COLO668 (cell line): ENCODE measurements at regions not wholly inside any gene's neighbourhood (a gene's known extent, or its start where the extent isn't known, plus 50 kb on each side); places are given as distances from the start of the nearest gene placed in this dataset.
"Not testable (repeated sequence)": the region's sequence is repeated elsewhere in the genome, so short reads cannot be mapped to it uniquely, and the experiment has no call there.

Experiments
- DNase-seq: peaks from one replicate; lab custom pipeline; 2025; ENCODE audit not compliant: unreplicated experiment; lab: John Stamatoyannopoulos, UW

DNA sequence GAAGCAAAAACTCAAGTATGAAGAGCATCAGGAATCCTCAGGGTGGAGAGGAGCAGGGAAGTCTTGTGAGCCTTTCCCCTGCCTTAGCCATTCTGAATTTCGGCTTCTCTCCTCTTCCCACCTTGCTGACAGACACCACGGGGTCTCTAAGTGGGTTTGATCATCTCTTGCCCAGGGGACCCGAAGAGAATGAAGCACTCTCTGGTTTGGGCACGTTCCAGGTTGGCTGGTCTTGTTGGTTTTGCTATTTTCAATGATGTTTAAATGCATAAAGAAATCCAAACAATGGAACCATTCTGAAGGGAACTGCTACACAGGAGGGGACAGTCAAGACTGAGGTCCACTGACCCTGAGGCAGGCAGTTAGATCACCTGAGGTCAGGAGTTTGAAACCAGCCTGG lies 131.7 kb downstream of the PXDC1 start:
- DNase-seq, result no peak

GRCh38 chr6:3619201-3619600 lies 132.3 kb downstream of the PXDC1 start:
- no peak for DNase-seq

- DNase-seq, result no peak
Observed at GRCh38 chr6:3618642-3619041, 132.9 kb downstream of the PXDC1 start.

DNA sequence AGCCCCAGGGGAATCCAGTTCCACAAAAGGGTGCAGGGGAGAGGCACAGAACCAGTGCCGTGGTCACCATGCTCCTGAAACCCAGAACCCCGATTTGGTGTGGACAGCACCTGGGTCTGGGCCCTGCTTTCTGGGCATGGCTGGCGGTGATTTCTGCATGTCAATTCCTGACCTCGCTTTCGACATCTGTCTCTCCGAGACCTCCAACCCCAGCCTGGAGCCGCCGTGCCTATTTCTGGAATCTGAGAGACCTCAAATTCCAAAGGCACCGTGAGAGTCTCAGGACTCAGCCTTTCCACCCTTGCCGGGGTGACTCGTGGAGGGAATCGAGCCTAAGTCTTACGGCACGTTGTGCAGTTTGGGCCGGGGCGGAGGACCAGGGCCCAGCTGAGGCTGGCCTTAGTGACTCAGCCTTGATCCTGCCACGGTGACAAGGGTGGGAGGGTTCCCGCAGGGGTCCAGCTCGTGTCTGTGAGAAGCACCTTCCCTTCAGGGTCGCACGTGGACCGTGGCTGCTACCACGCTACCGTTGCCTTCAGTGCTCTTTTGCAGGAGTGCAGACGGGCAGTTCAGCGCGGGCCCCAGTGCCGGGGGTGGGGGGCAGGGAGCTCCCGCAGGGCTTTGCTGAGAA lies 133.7 kb downstream of the PXDC1 start:
- no peak for DNase-seq

DNA sequence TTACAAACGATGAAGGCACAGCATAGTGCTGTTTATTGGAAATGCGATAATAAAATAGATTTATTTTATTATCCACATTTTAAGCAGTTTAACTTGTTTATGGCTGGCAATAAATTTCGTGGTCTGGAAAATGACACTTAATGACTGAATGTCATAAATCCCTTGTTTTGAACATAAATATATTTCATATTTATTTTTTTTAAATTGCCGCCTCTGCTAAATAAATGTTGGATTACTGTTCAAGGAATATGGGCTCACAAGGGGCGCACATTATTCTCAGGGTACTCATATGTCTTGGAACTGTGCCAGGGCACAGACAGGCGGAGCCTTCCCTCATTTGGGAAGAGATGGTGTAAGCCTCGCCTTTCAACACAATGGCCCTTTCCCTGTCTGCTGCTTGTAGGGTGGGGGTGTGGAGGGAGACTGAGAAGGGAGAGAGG lies 134.3 kb downstream of the PXDC1 start:
- peak; percentile 6 for DNase-seq

GRCh38 chr6:3616565-3617176 lies 134.8 kb downstream of the PXDC1 start:
- DNase-seq, result peak; percentile 11

GRCh38 chr6:3615391-3616380 lies 135.8 kb downstream of the PXDC1 start:
- DNase-seq, result no peak

DNA sequence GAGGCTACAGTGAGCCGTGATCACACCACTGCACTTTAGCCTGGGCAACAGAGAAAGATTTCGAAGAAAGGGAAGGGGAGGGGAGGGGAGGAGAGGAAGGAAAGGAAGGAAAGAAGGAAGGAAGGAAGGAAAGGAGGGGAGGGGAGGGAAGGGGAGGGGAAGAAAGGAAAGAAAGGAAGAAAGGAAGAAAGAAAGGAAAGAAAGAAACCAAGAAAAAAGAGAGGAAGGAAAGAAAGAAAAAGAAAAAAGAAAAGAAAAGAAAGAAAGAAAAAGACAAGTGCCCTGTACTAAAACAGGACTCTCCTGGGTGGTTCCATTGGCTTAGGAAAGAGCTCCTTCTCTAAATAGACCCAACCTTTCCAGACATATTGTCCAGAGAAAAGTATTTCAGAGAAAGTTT lies 136.6 kb downstream of the PXDC1 start:
- DNase-seq, result no peak

DNA sequence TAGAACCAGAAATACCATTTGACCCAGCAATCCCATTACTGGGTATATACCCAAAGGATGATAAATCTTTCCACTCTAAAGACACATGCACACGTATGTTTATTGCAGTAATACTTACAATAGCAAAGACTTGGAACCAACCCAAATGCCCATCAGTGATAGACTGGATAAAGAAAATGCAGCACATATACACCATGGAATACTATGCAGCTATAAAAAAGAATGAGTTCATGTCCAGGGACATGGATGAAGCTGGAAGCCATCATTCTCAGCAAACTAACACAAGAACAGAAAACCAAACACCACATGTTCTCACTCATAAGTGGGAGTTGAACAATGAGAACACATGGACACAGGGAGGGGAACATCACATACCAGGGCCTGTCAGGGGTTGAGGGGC lies 137.9 kb downstream of the PXDC1 start:
- DNase-seq, result not testable (repeated sequence)

- peak; percentile 57 for DNase-seq
Observed at GRCh38 chr6:3612341-3613041, 139.0 kb downstream of the PXDC1 start.

DNA sequence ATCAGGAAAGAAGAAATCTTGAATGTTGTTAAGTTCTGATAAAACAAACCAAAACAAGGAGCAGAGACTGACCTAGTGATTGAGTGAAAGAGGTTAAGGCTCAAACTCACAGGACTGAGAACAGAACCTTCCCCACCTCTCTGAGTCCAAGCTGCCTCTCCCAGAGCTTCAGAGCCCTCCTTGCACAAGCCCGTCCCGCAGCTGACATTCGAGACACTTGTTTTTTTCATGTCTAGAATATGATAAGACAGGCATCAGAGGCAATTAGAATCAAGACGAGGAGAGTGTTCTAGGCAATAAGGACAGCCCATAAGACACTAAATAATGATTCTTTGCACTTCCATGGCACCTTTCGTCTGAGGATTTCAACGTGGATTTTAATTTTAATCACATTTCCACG lies 140.6 kb downstream of the PXDC1 start:
- DNase-seq, result no peak

- DNase-seq, result no peak
Observed at GRCh38 chr6:3610206-3610605, 141.3 kb downstream of the PXDC1 start.

DNA sequence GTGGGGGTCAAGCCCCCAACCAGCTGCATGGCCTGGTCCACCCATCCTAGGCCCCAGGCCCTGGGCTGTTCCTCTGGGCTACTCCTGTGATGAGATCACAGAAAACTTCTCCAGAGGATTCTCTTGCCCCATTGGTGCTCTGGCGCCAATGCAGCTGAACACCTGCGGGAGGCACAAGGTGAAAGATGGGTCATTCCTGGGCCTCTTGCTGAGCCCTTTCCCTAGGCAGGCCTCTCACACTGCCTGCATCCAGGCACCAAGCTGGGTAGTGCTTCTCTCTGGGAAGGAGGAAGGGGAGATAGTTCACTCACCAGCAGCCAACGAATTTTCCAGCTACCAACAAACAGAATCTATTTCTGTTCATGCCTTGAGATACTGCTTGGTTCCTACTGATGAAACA lies 142.1 kb downstream of the PXDC1 start:
- DNase-seq, result no peak

GRCh38 chr6:3608159-3608558 lies 143.4 kb downstream of the PXDC1 start:
- no peak for DNase-seq

DNA sequence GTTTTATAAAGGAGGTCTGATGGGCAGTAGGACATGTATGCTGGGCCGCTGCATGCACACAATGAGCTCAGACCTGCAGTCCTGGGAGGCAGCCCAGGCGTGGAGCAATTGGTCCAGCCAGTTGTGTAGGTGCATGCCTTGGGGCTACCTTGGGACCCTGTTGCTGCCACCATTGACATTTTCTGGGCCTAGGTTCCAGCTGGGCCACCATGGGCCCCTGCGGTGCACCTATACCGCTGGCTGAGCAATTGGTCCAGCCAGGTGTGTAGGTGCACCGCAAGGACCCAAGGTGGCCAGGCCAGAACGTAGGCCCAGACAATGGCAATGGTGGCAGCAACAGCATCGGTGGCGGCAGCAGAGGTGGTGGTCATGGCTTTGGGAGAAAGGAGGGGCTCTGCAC lies 143.9 kb downstream of the PXDC1 start:
- DNase-seq, result no peak

DNA sequence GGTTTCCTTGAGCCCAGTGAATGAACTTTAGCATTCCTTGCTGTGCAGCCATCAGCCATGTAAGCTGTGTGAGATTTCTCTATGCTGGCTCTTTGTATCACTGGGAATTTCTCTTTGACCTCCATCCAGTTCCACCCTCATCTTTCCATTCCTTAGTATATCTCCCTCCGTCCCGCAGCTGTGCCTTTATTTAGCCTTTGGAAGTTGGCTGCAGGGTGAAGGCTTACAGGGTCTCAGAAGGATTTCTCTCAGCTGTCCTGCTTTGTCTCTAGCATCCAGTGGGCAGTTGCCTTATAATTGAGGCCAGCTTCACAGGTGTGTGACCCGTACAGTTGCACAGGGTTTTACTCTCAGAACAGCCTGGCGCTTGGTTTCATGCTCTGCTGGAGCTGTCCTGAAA lies 144.3 kb downstream of the PXDC1 start:
- no peak for DNase-seq

DNA sequence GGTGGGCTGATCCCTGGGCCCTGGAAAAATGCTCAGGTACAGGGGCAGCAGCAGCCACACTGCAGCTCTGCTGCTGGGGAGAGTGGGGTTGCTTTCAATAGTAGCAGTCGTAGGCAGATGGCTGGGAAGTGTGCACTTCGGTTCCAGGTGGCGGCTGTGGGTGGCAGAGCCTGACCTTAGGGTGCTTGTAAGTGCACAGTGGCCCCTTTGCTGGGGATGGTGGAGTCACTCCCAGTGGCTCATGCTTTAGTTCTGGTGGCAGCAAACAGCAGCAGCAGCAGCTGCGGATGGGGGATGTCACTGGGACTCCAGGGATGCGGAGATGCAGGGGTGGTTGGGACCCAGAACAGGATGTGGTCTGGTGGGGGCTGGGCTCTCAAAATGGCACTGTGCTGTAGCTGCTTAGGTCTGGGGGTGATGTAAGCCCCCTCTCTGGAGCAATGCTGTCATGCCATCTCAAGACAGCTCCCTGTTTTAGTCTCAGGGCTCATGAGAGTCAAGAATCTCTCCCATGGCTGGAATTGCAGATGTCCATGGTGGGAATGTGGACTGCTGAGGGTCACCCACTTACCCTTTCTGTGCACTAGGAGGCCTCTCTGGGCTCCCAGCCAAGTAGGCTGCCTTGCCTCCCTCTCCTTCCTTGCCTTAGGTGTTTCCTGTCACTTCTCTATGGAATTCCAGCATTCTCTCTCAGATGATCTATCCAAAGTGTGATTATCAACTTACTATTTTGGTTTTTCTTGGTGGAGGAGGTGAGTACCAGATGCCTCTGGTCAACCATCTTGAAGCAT lies 146.7 kb upstream of the SLC22A23 start:
- DNase-seq, result no peak

DNA sequence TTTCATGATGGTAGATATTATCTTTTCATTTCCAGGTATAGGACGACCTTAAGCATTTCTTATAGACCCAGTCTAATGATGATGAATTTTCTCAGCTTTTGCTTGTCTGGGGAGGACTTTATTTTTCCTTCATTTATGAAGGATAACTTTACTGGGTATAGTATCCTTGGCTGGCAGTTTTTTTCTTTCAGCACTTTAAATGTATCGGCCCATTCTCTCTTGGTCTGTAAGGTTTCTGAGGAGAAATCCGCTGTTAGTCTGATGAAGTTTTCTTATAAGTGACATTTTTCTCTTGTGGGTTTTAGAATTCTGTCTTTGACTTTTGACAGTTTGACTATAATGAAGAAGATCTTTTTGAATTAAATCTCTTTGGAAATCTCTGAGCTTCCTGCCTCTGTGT lies 144.7 kb upstream of the SLC22A23 start:
- no peak for DNase-seq

DNA sequence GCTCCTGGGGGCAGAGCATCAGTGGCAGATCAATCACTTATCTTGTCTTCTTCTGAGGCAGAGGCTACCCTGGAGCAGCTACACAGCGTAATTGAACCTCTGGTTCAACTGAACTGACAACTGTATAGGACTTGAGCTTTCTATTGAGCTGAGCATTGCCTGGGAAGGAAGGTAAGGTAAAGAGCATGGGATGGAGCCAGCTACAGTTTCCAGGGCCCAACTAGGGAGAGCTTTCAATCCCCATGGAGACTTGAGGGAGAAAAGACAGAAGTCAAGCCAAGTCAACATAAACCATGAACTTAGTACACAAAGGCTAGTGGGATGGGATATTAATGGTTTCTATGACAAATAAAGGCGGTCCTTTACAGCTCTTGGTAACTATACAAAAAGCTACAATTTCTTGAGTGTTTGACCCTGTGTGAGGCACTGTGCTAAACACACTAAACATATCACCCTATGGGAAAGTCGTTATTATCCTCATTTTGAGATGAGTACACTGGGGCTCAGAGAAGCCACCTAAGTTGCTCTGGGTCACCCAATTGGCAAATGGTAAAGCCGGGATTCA lies 140.7 kb upstream of the SLC22A23 start:
- no peak for DNase-seq

DNA sequence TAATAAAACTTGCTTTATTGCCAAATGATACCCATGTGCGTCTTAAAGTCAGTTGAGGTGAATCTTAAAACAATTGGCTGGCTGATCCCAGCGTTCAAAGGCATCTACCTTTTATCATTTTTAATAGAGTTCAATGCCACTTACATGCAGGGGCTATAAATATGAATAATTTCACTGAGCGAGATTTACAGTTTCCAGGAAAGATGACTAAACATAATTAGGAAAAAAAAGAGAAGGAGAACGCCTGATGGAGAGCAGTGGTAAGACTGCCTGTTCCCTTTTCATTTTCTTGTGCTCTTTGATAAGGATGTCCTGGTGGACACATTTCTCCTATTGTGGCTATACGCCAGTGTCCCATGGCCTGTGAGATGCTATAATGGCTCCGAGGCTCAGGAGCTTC lies 139.9 kb upstream of the SLC22A23 start:
- DNase-seq, result no peak
